Neural cell (in vitro differentiated cells): ENCODE measurements at regions not wholly inside any gene's neighbourhood (a gene's known extent, or its start where the extent isn't known, plus 50 kb on each side); places are given as distances from the start of the nearest gene placed in this dataset.

Source experiments
- H2AFZ ChIP-seq: fragments of 200-600, 300-800 bp; sonication (generic), shearing (Covaris generic); 2 replicates; pipeline ENCODE4 v1.6.0; 2014; ENCODE audit warnings: low read depth, mild to moderate bottlenecking, antibody characterized with exemption, low read length, moderate library complexity
- H3F3A ChIP-seq: fragments of 200-600 bp; shearing (Covaris generic); 2 replicates; pipeline ENCODE4 v1.6.1; 2016; ENCODE audit warnings: mild to moderate bottlenecking, moderate library complexity, mixed read lengths, antibody characterized with exemption, low read length; ENCODE audit not compliant: insufficient read depth, poor library complexity, severe bottlenecking
- H3K27ac ChIP-seq: fragments of 200-600, 300-800 bp; sonication (generic), shearing (Covaris generic); 2 replicates; pipeline ENCODE4 v1.5.1; 2014; ENCODE audit warnings: mild to moderate bottlenecking, low read length, moderate library complexity
- H3K27me3 ChIP-seq: fragments of 300-800, 200-600 bp; sonication (generic), shearing (Covaris generic); 2 replicates; pipeline ENCODE4 v1.6.0; 2014; ENCODE audit warnings: mild to moderate bottlenecking, low read depth, low read length, moderate library complexity; ENCODE audit not compliant: insufficient read depth
- H3K36me3 ChIP-seq: fragments of 300-800, 200-600 bp; sonication (generic), shearing (Covaris generic); 2 replicates; pipeline ENCODE4 v1.5.1; 2014; ENCODE audit warnings: mild to moderate bottlenecking, antibody characterized with exemption, low read length, moderate library complexity; ENCODE audit not compliant: insufficient read depth
- H3K4me2 ChIP-seq: fragments of 300-800, 200-600 bp; sonication (generic), shearing (Covaris generic); 2 replicates; pipeline ENCODE4 v1.6.0; 2014; ENCODE audit warnings: mild to moderate bottlenecking, low read length
- H3K4me3 ChIP-seq: fragments of 300-800, 200-600 bp; sonication (generic), shearing (Covaris generic); 2 replicates; pipeline ENCODE4 v1.5.1; 2014; ENCODE audit warnings: mild to moderate bottlenecking, low read length, moderate library complexity
- H3K79me2 ChIP-seq: fragments of 200-600 bp; shearing (Covaris generic); replicated peaks from 2 replicates; pipeline ENCODE4 v1.6.0; 2014; ENCODE audit warnings: mild to moderate bottlenecking, low read length, moderate library complexity; ENCODE audit not compliant: insufficient read depth
- H3K9ac ChIP-seq: fragments of 300-800, 200-600 bp; sonication (generic), shearing (Covaris generic); 2 replicates; pipeline ENCODE4 v1.6.1; 2016; ENCODE audit warnings: mild to moderate bottlenecking, low read length, mixed read lengths
- H3K9me2 ChIP-seq: fragments of 200-600 bp; shearing (Covaris generic); 2 replicates; pipeline ENCODE4 v1.6.1; 2016; ENCODE audit warnings: mild to moderate bottlenecking, low read length, mixed read lengths; ENCODE audit not compliant: insufficient read depth
- H3K9me3 ChIP-seq: fragments of 200-600, 300-800 bp; sonication (generic), shearing (Covaris generic); 2 replicates; pipeline ENCODE4 v1.6.1; 2016; ENCODE audit warnings: mild to moderate bottlenecking, mixed run types, low read length, moderate library complexity, mixed read lengths
- H4K20me1 ChIP-seq: fragments of 200-600 bp; shearing (Covaris generic); 2 replicates; pipeline ENCODE4 v1.6.1; 2016; ENCODE audit warnings: mild to moderate bottlenecking, mixed run types; ENCODE audit not compliant: insufficient read depth
- EP300 ChIP-seq: fragments of 450-650 bp; conservative IDR thresholded peaks from 2 replicates; pipeline ENCODE4 v1.6.1; 2014; ENCODE audit warnings: antibody characterized with exemption, mild to moderate bottlenecking, moderate library complexity; ENCODE audit not compliant: poor library complexity, severe bottlenecking
- MXI1 ChIP-seq: fragments of 450-650 bp; conservative IDR thresholded peaks from 2 replicates; pipeline ENCODE4 v1.6.1; 2014; ENCODE audit warnings: antibody characterized with exemption, mild to moderate bottlenecking; ENCODE audit not compliant: poor library complexity, severe bottlenecking
- POLR2AphosphoS5 ChIP-seq: IDR thresholded peaks from 2 replicates; pipeline ENCODE4 v1.6.1; 2012
- SMC3 ChIP-seq: fragments of 450-650 bp; conservative IDR thresholded peaks from 2 replicates; pipeline ENCODE4 v1.6.1; 2014; ENCODE audit warnings: antibody characterized with exemption, mild to moderate bottlenecking, moderate library complexity; ENCODE audit not compliant: poor library complexity
- TAF1 ChIP-seq: IDR thresholded peaks from 2 replicates; pipeline ENCODE4 v1.6.1; 2012; ENCODE audit warnings: low read depth
- TF ChIP-seq, protein P1 (sequence below): IDR thresholded peaks from 2 replicates; pipeline ENCODE4 v1.6.1; 2012; ENCODE audit warnings: borderline replicate concordance
- TF ChIP-seq, protein P2 (sequence below): fragments of 450-650 bp; IDR thresholded peaks from 2 replicates; pipeline ENCODE4 v1.5.1; 2014; ENCODE audit warnings: antibody characterized with exemption, mild to moderate bottlenecking, moderate library complexity; ENCODE audit not compliant: poor library complexity, severe bottlenecking

DNA sequence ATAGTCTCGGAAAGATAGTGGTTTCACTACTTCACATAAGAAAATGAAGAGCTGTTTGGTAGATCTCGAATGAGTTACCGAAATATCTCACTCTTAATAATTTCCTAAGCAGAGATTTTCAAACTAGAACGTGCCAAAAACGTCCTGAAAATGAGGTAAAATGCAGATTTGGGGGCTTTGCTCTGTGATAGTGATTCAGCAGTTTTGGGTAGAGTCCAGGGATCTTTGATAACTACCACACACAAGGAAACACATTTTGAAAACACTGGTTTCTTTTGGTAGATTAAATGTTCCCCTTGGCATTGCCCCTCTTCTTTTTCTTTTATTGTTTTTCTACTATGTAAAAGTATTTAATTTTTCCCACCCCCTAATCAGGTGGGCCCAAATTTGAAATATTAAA is 125.9 kb downstream of the EBLN2 start:
- no peaks in the 10 kb centered on the region for H3F3A ChIP-seq
- no peak overlapping the region for H3K9ac ChIP-seq
- no peaks in the 10 kb centered on the region for H3K9me2 ChIP-seq
- H3K27me3 ChIP-seq: no peaks in the 10 kb centered on the region
- H4K20me1 ChIP-seq: no peaks in the 10 kb centered on the region
- no peaks in the 10 kb centered on the region for H3K79me2 ChIP-seq
- no peaks in the 10 kb centered on the region for H3K36me3 ChIP-seq
- H3K9me3 ChIP-seq: no peaks in the 10 kb centered on the region
- no peak overlapping the region for H2AFZ ChIP-seq
- TF ChIP-seq, protein P1, sequence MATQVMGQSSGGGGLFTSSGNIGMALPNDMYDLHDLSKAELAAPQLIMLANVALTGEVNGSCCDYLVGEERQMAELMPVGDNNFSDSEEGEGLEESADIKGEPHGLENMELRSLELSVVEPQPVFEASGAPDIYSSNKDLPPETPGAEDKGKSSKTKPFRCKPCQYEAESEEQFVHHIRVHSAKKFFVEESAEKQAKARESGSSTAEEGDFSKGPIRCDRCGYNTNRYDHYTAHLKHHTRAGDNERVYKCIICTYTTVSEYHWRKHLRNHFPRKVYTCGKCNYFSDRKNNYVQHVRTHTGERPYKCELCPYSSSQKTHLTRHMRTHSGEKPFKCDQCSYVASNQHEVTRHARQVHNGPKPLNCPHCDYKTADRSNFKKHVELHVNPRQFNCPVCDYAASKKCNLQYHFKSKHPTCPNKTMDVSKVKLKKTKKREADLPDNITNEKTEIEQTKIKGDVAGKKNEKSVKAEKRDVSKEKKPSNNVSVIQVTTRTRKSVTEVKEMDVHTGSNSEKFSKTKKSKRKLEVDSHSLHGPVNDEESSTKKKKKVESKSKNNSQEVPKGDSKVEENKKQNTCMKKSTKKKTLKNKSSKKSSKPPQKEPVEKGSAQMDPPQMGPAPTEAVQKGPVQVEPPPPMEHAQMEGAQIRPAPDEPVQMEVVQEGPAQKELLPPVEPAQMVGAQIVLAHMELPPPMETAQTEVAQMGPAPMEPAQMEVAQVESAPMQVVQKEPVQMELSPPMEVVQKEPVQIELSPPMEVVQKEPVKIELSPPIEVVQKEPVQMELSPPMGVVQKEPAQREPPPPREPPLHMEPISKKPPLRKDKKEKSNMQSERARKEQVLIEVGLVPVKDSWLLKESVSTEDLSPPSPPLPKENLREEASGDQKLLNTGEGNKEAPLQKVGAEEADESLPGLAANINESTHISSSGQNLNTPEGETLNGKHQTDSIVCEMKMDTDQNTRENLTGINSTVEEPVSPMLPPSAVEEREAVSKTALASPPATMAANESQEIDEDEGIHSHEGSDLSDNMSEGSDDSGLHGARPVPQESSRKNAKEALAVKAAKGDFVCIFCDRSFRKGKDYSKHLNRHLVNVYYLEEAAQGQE: no peak
- no peak overlapping the region for H3K4me2 ChIP-seq
- no peak overlapping the region for H3K4me3 ChIP-seq
- H3K27ac ChIP-seq: no peak overlapping the region

DNA sequence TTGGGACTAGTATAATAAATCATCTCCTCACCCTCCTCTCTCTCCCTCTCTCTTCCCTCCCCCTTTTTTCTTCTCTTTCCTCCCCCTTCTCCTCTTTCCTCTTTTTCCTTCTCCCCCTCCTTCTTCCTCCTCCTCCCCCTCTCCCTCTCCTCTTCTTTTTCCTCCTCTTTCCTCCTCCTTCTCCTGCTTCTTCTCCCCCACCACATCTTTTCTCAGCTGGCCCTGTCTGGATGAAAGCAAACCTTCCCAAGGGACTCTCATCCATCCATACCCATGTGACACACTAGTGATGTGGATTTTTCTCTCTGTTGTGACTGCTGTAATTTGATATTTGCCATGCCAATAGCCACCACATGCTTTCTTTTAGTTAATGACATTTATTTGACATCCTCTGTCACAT is 127.2 kb downstream of the EBLN2 start:
- no peaks in the 10 kb centered on the region for H4K20me1 ChIP-seq
- H3K9me2 ChIP-seq: no peaks in the 10 kb centered on the region
- no peak overlapping the region for H2AFZ ChIP-seq
- H3K9me3 ChIP-seq: no peaks in the 10 kb centered on the region
- H3K27me3 ChIP-seq: no peaks in the 10 kb centered on the region
- no peaks in the 10 kb centered on the region for H3K36me3 ChIP-seq
- no peak overlapping the region for H3K9ac ChIP-seq
- no peak overlapping the region for H3K4me2 ChIP-seq
- no peaks in the 10 kb centered on the region for H3F3A ChIP-seq
- no peak overlapping the region for H3K4me3 ChIP-seq
- no peaks in the 10 kb centered on the region for H3K79me2 ChIP-seq
- TF ChIP-seq, protein P2, sequence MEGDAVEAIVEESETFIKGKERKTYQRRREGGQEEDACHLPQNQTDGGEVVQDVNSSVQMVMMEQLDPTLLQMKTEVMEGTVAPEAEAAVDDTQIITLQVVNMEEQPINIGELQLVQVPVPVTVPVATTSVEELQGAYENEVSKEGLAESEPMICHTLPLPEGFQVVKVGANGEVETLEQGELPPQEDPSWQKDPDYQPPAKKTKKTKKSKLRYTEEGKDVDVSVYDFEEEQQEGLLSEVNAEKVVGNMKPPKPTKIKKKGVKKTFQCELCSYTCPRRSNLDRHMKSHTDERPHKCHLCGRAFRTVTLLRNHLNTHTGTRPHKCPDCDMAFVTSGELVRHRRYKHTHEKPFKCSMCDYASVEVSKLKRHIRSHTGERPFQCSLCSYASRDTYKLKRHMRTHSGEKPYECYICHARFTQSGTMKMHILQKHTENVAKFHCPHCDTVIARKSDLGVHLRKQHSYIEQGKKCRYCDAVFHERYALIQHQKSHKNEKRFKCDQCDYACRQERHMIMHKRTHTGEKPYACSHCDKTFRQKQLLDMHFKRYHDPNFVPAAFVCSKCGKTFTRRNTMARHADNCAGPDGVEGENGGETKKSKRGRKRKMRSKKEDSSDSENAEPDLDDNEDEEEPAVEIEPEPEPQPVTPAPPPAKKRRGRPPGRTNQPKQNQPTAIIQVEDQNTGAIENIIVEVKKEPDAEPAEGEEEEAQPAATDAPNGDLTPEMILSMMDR: no peak
- TF ChIP-seq MXI1 (no peak), TAF1 (no peak), SMC3 (no peak), EP300 (no peak), POLR2AphosphoS5 (no peak)
- TF ChIP-seq, protein P1: no peak
- H3K27ac ChIP-seq: no peak overlapping the region
